H1 (cell line): ENCODE measurements at regions not wholly inside any gene's neighbourhood (a gene's known extent, or its start where the extent isn't known, plus 50 kb on each side); places are given as distances from the start of the nearest gene placed in this dataset.

Experiments
- CTCF ChIA-PET: fragments of 300-600 bp; sonication (Branson Sonifier 250); formaldehyde crosslinking; loops from one replicate; lab custom pipeline; 2021; ENCODE audit not compliant: partially characterized antibody; lab: Charles Lee
- POLR2A ChIA-PET: fragments of 300-600 bp; sonication (Branson Sonifier 250); formaldehyde crosslinking; loops from one replicate; lab custom pipeline; 2021; ENCODE audit warnings: inconsistent platforms; ENCODE audit not compliant: partially characterized antibody; lab: Charles Lee
- DNase-seq, 2 experiments: peaks; one replicate each; pipeline versions ENCODE4 v3.0.0 to v3.0.0-alpha.2; 2010 to 2022; ENCODE audit warnings: low spot score in 2 of 2, low read depth in 1 of 2, mixed read lengths in 1 of 2
- FAIRE-seq: peaks from 2 replicates; lab custom pipeline; 2011; peaks lifted over from hg19 to GRCh38; lab: Jason Lieb, UNC
- H2AFZ ChIP-seq: 2 replicates; pipeline ENCODE4 v1.8.1; 2012; ENCODE audit warnings: low read length, inconsistent platforms
- H2AK5ac ChIP-seq: 2 replicates; pipeline ENCODE4 v1.6.1; 2013; ENCODE audit warnings: low read depth, low read length
- H2BK120ac ChIP-seq: replicated peaks from 2 replicates; pipeline ENCODE3; 2013; ENCODE audit warnings: low read depth, low read length, inconsistent platforms
- H2BK12ac ChIP-seq: 2 replicates; pipeline ENCODE4 v1.6.1; 2013; ENCODE audit warnings: low read depth, low read length
- H2BK15ac ChIP-seq: 2 replicates; pipeline ENCODE4 v1.6.1; 2013; ENCODE audit warnings: low read length
- H2BK20ac ChIP-seq: 2 replicates; pipeline ENCODE4 v1.6.1; 2013; ENCODE audit warnings: low read length
- H2BK5ac ChIP-seq: 2 replicates; pipeline ENCODE4 v1.6.1; 2013; ENCODE audit warnings: low read depth, low read length
- H3K14ac ChIP-seq: 2 replicates; pipeline ENCODE4 v1.6.1; 2013; ENCODE audit warnings: inconsistent platforms; ENCODE audit not compliant: insufficient read length
- H3K18ac ChIP-seq: 2 replicates; pipeline ENCODE4 v1.6.1; 2013; ENCODE audit warnings: low read length; ENCODE audit errors: extremely low read depth
- H3K23ac ChIP-seq: 2 replicates; pipeline ENCODE4 v1.6.1; 2013; ENCODE audit warnings: inconsistent platforms; ENCODE audit not compliant: insufficient read length
- H3K23me2 ChIP-seq: 2 replicates; pipeline ENCODE4 v1.6.1; 2013; ENCODE audit warnings: low read depth, low read length
- H3K27ac ChIP-seq: 2 replicates; pipeline ENCODE4 v1.6.1; 2011; ENCODE audit warnings: low read depth, low read length, inconsistent platforms
- H3K27me3 ChIP-seq, 4 experiments: replicated peaks in 1 of 4; 1 replicate in 1 of 4; 2 replicates in 3 of 4; pipeline versions ENCODE4 v1.6.1 to v1.8.1; 2011 to 2013; ENCODE audit warnings: low read length in 3 of 4, mild to moderate bottlenecking in 3 of 4, inconsistent platforms in 2 of 4, mixed read lengths in 2 of 4, moderate library complexity in 1 of 4; ENCODE audit not compliant: control insufficient read depth in 3 of 4, insufficient read depth in 3 of 4; ENCODE audit errors: extremely low read depth in 1 of 4
- H3K36me3 ChIP-seq, 4 experiments: 2 replicates each; pipeline versions ENCODE4 v1.6.1 to v1.8.1; 2011 to 2013; ENCODE audit warnings: mild to moderate bottlenecking in 4 of 4, low read length in 3 of 4, moderate library complexity in 2 of 4, control low read depth in 1 of 4, inconsistent platforms in 1 of 4; ENCODE audit not compliant: insufficient read depth in 4 of 4, control insufficient read depth in 2 of 4
- H3K4ac ChIP-seq: replicated peaks from 2 replicates; pipeline ENCODE3; 2013; ENCODE audit warnings: low read length, low read depth, mixed read lengths, inconsistent platforms; ENCODE audit not compliant: insufficient read length
- H3K4me1 ChIP-seq, 4 experiments: replicated peaks in 1 of 4; 1 replicate in 1 of 4; 2 replicates in 3 of 4; pipeline versions ENCODE4 v1.6.1 to v1.8.1; 2011 to 2013; ENCODE audit warnings: low read length in 3 of 4, inconsistent platforms in 2 of 4, mixed read lengths in 1 of 4; ENCODE audit not compliant: insufficient read depth in 4 of 4, control insufficient read depth in 3 of 4
- H3K4me2 ChIP-seq, 2 experiments: 2 replicates each; pipeline versions ENCODE4 v1.6.1 to v1.8.1; 2011 to 2013; ENCODE audit warnings: low read depth in 2 of 2, low read length in 2 of 2, control low read depth in 1 of 2, inconsistent platforms in 1 of 2, mild to moderate bottlenecking in 1 of 2; ENCODE audit not compliant: insufficient read depth in 1 of 2
- H3K4me3 ChIP-seq, 4 experiments: fragments of 200-600, 300-600 bp in 1 of 4; sonication (generic), shearing (Covaris generic), sonication (Bioruptor Twin) in 1 of 4; 2 replicates each; pipeline versions ENCODE4 v1.5.1 to v1.8.1; 2011 to 2016; ENCODE audit warnings: low read length in 4 of 4, low read depth in 3 of 4, control low read depth in 2 of 4, inconsistent platforms in 2 of 4, mild to moderate bottlenecking in 2 of 4, mixed read lengths in 1 of 4, moderate library complexity in 1 of 4; ENCODE audit not compliant: insufficient read depth in 2 of 4; ENCODE audit errors: extremely low read depth in 1 of 4
- H3K56ac ChIP-seq: replicated peaks from 2 replicates; pipeline ENCODE3; 2013; ENCODE audit warnings: low read depth, mild to moderate bottlenecking, mixed read lengths, low read length, inconsistent platforms; ENCODE audit not compliant: insufficient read length
- H3K79me1 ChIP-seq: 2 replicates; pipeline ENCODE4 v1.6.1; 2013; ENCODE audit warnings: low read depth, low read length, control low read depth
- H3K79me2 ChIP-seq, 2 experiments: 2 replicates each; pipeline versions ENCODE4 v1.6.1 to v1.8.1; 2012 to 2013; ENCODE audit warnings: low read length in 2 of 2, mild to moderate bottlenecking in 2 of 2, inconsistent platforms in 1 of 2; ENCODE audit not compliant: insufficient read depth in 2 of 2, control insufficient read depth in 1 of 2
- H3K9ac ChIP-seq, 4 experiments: replicated peaks in 1 of 4; 1 replicate in 1 of 4; 2 replicates in 3 of 4; pipeline versions ENCODE4 v1.6.1 to v1.8.1; 2011 to 2013; ENCODE audit warnings: low read depth in 3 of 4, low read length in 3 of 4, control low read depth in 2 of 4, mild to moderate bottlenecking in 2 of 4, moderate library complexity in 2 of 4, inconsistent platforms in 1 of 4; ENCODE audit errors: extremely low read depth in 1 of 4
- H3K9me3 ChIP-seq, 2 experiments: 2 replicates each; pipeline versions ENCODE4 v1.6.1 to v1.8.1; 2012 to 2013; ENCODE audit warnings: mild to moderate bottlenecking in 2 of 2, moderate library complexity in 2 of 2, control low read depth in 1 of 2, inconsistent platforms in 1 of 2, low read depth in 1 of 2, low read length in 1 of 2, mixed read lengths in 1 of 2; ENCODE audit not compliant: insufficient read depth in 2 of 2
- H4K20me1 ChIP-seq, 2 experiments: replicated peaks in 1 of 2; 2 replicates each; pipeline versions ENCODE3 to v1.8.1; 2011 to 2013; ENCODE audit warnings: inconsistent platforms in 2 of 2, low read length in 2 of 2, mild to moderate bottlenecking in 1 of 2; ENCODE audit not compliant: insufficient read depth in 2 of 2, control insufficient read depth in 1 of 2
- H4K5ac ChIP-seq: 2 replicates; pipeline ENCODE4 v1.6.1; 2013; ENCODE audit warnings: low read length, low read depth, mixed read lengths, inconsistent platforms; ENCODE audit not compliant: insufficient read length
- H4K8ac ChIP-seq: 2 replicates; pipeline ENCODE4 v1.8.0; 2013; ENCODE audit warnings: mild to moderate bottlenecking, moderate library complexity, low read length, inconsistent platforms; ENCODE audit not compliant: insufficient read depth; ENCODE audit errors: extremely low read depth
- H4K91ac ChIP-seq: replicated peaks from 2 replicates; pipeline ENCODE3; 2013; ENCODE audit warnings: low read length, mixed read lengths, inconsistent platforms; ENCODE audit not compliant: insufficient read length
- CEBPB ChIP-seq: IDR thresholded peaks from 2 replicates; pipeline ENCODE4 v1.6.1; 2012; ENCODE audit warnings: low read depth, low read length
- E2F6 ChIP-seq: IDR thresholded peaks from 2 replicates; pipeline ENCODE4 v1.6.1; 2012; ENCODE audit warnings: inconsistent platforms
- GABPA ChIP-seq: IDR thresholded peaks from 2 replicates; pipeline ENCODE4 v1.6.1; 2011; ENCODE audit warnings: mild to moderate bottlenecking, low read length, moderate library complexity, borderline replicate concordance; ENCODE audit not compliant: insufficient read depth
- KDM1A ChIP-seq: fragments of 200-600, 300-600 bp; sonication (generic); IDR thresholded peaks from 2 replicates; pipeline ENCODE4 v1.7.1; 2016; ENCODE audit warnings: mild to moderate bottlenecking, low read length, borderline replicate concordance
- MAFK ChIP-seq: IDR thresholded peaks from 2 replicates; pipeline ENCODE4 v1.6.1; 2012; ENCODE audit warnings: low read depth, mild to moderate bottlenecking, improper control_type of control experiment, low read length
- MAX ChIP-seq: IDR thresholded peaks from 2 replicates; pipeline ENCODE4 v1.6.1; 2012; ENCODE audit warnings: inconsistent platforms
- NANOG ChIP-seq: IDR thresholded peaks from 2 replicates; pipeline ENCODE4 v1.6.1; 2011; ENCODE audit warnings: low read length, low read depth, mild to moderate bottlenecking, inconsistent platforms; ENCODE audit not compliant: insufficient read depth, poor library complexity, severe bottlenecking
- POLR2AphosphoS5 ChIP-seq: IDR thresholded peaks from 2 replicates; pipeline ENCODE4 v1.6.1; 2011; ENCODE audit warnings: low read depth, low read length
- RXRA ChIP-seq: IDR thresholded peaks from 2 replicates; pipeline ENCODE4 v1.6.1; 2011; ENCODE audit warnings: low read depth, mild to moderate bottlenecking, low read length, moderate library complexity; ENCODE audit not compliant: insufficient read depth
- SP4 ChIP-seq: IDR thresholded peaks from 2 replicates; pipeline ENCODE4 v1.6.1; 2012; ENCODE audit warnings: low read length, inconsistent platforms
- TCF12 ChIP-seq: IDR thresholded peaks from 2 replicates; pipeline ENCODE4 v1.6.1; 2011; ENCODE audit warnings: low read depth, mild to moderate bottlenecking, low read length
- USF2 ChIP-seq: IDR thresholded peaks from 2 replicates; pipeline ENCODE4 v1.6.1; 2011; ENCODE audit warnings: low read length, improper control_type of control experiment
- YY1 ChIP-seq: IDR thresholded peaks from 2 replicates; pipeline ENCODE4 v1.6.1; 2011; ENCODE audit warnings: low read depth, mild to moderate bottlenecking, low read length
- WGBS, 2 experiments: shearing (Covaris generic) in 1 of 2; methylation state at CpG; one replicate each; pipeline versions ENCODE4 v1.1.6 to v1.1.7; 2013 to 2015; ENCODE audit warnings: low lambda C conversion rate in 2 of 2, mixed read lengths in 2 of 2, inconsistent platforms in 1 of 2, low coverage in 1 of 2, missing lambda C conversion rate in 1 of 2; ENCODE audit not compliant: insufficient replicate concordance in 2 of 2, insufficient coverage in 1 of 2, insufficient read length in 1 of 2; ENCODE audit errors: extremely low coverage in 1 of 2, missing lambda C conversion rate in 1 of 2; 5-methylcytosine and 5-hydroxymethylcytosine counted together

- POLR2A ChIA-PET, result no interaction called here
Observed at GRCh38 chr15:53288542-53288941, 470.9 kb downstream of the WDR72 start.

More at GRCh38 chr15:53288542-53288941, 470.9 kb downstream of the WDR72 start:
- TF ChIP-seq KDM1A (no peak), RXRA (no peak), SP4 (no peak), CEBPB (no peak), YY1 (no peak), USF2 (no peak), POLR2AphosphoS5 (no peak), MAX (no peak), E2F6 (no peak), TCF12 (no peak), GABPA (no peak), MAFK (no peak), NANOG (no peak)
- TF ChIP-seq, all 59 proteins: peak for 0
- no peaks in the 10 kb centered on the region for H4K20me1 ChIP-seq
- no peak overlapping the region for H3K9ac ChIP-seq
- no peak overlapping the region for H2BK15ac ChIP-seq
- 92% methylated on average over 2 of the region's 2 CpGs; no CpG with 5 or more reads in 1 of the 2 experiments for WGBS, 2 experiments
- H2BK12ac ChIP-seq, result no peak overlapping the region
- CTCF ChIA-PET, result interaction anchor here (1.0 kb wide), 1 partner anchor 36 kb away, joined by 3 read pairs; no protein-coding TSS in a partner anchor
- no peaks in the 10 kb centered on the region for H3K27me3 ChIP-seq
- H4K5ac ChIP-seq, result no peak overlapping the region
- H3K18ac ChIP-seq, result no peak overlapping the region
- no peak overlapping the region for H3K56ac ChIP-seq
- DNase-seq (no peak), FAIRE-seq (no peak)
- H3K79me2 ChIP-seq, result no peaks in the 10 kb centered on the region
- H3K36me3 ChIP-seq, result no peaks in the 10 kb centered on the region; a peak in 1 of 8 replicates
- H3K4me2 ChIP-seq, result no peak overlapping the region
- no peak overlapping the region for H4K8ac ChIP-seq
- no peak overlapping the region for H2BK120ac ChIP-seq
- no peak overlapping the region for H3K27ac ChIP-seq
- no peak overlapping the region for H2AFZ ChIP-seq
- H3K23ac ChIP-seq, result no peak overlapping the region
- no peak overlapping the region for H3K4me3 ChIP-seq
- H3K79me1 ChIP-seq, result no peaks in the 10 kb centered on the region
- no peaks in the 10 kb centered on the region for H3K23me2 ChIP-seq
- no peaks in the 10 kb centered on the region for H3K4me1 ChIP-seq
- H3K9me3 ChIP-seq, result no peaks in the 10 kb centered on the region
- H2AK5ac ChIP-seq, result no peak overlapping the region
- no peak overlapping the region for H4K91ac ChIP-seq
- H2BK5ac ChIP-seq, result no peak overlapping the region
- no peak overlapping the region for H2BK20ac ChIP-seq
- H3K14ac ChIP-seq, result no peak overlapping the region
- no peak overlapping the region for H3K4ac ChIP-seq
